ENCODE measurements at regions not wholly inside any gene's neighbourhood (a gene's known extent, or its start where the extent isn't known, plus 50 kb on each side); places are given as distances from the start of the nearest gene placed in this dataset.

- TF ChIP-seq, protein P1, sequence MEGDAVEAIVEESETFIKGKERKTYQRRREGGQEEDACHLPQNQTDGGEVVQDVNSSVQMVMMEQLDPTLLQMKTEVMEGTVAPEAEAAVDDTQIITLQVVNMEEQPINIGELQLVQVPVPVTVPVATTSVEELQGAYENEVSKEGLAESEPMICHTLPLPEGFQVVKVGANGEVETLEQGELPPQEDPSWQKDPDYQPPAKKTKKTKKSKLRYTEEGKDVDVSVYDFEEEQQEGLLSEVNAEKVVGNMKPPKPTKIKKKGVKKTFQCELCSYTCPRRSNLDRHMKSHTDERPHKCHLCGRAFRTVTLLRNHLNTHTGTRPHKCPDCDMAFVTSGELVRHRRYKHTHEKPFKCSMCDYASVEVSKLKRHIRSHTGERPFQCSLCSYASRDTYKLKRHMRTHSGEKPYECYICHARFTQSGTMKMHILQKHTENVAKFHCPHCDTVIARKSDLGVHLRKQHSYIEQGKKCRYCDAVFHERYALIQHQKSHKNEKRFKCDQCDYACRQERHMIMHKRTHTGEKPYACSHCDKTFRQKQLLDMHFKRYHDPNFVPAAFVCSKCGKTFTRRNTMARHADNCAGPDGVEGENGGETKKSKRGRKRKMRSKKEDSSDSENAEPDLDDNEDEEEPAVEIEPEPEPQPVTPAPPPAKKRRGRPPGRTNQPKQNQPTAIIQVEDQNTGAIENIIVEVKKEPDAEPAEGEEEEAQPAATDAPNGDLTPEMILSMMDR (conservative IDR thresholded peaks at IDR 0.05; ENCODE audit: low read length), result no peak
- no peak for TF ChIP-seq EZH2phosphoT487 (IDR thresholded peaks at IDR 0.05; ENCODE audit: borderline replicate concordance, low read depth, low read length)
These were observed 89.1 kb upstream of the PTPRD start for GRCh38 chr9:10701906-10702305.

Data from OCI-LY7 (cell line).